HCT116 (cell line): ENCODE measurements at regions not wholly inside any gene's neighbourhood (a gene's known extent, or its start where the extent isn't known, plus 50 kb on each side); places are given as distances from the start of the nearest gene placed in this dataset.

Experiments
- ATAC-seq: fragments of 200-7000 bp; cut with Tn5 transposase; 2 replicates; pipeline ENCODE4 v1.9.1; 2020; ENCODE audit warnings: mild to moderate bottlenecking, moderate library complexity
- BruUV-seq: library from RNA; stranded (reverse); fragments of 400-500 nt; replicated peaks from 2 replicates; lab custom pipeline; 2021; lab: Mats Ljungman, UMichigan
- CTCF ChIA-PET: fragments of 300-600 bp; sonication (Branson Sonifier 250); formaldehyde crosslinking; loops from one replicate; lab custom pipeline; 2021; ENCODE audit warnings: antibody characterized with exemption; lab: Charles Lee
- POLR2A ChIA-PET: fragments of 300-600, 350-600 bp; sonication (Branson Sonifier 250); formaldehyde crosslinking; loops from one replicate; lab custom pipeline; 2021; ENCODE audit warnings: antibody characterized with exemption; lab: Charles Lee
- RAD21 ChIA-PET, 2 experiments: fragments of 300-600 bp; sonication (Branson Sonifier 250); formaldehyde crosslinking; loops; one replicate each; lab custom pipeline; 2023; ENCODE audit warnings: low total read pairs in 2 of 2; ENCODE audit not compliant: uncharacterized antibody in 2 of 2, unreplicated experiment in 2 of 2, low non-redundant PET in 1 of 2; lab: Charles Lee
- DNase-seq: peaks from one replicate; pipeline ENCODE4 v3.0.0-alpha.2; 2010; ENCODE audit warnings: low read depth, low spot score
- H2AFZ ChIP-seq: fragments of 200-600 bp; shearing (Covaris generic), sonication (generic); 2 replicates; pipeline ENCODE4 v1.6.1; 2017; ENCODE audit warnings: low read depth, mixed run types, mixed read lengths, antibody characterized with exemption, low read length; ENCODE audit not compliant: poor library complexity, severe bottlenecking
- H3K27ac ChIP-seq: 2 replicates; pipeline ENCODE4 v1.5.1; 2012; ENCODE audit warnings: low read depth, low read length
- H3K27me3 ChIP-seq: fragments of 200-600 bp; sonication (generic); 2 replicates; pipeline ENCODE4 v1.6.1; 2016; ENCODE audit warnings: mixed run types, low read length, mixed read lengths; ENCODE audit not compliant: insufficient read depth
- H3K36me3 ChIP-seq, 2 experiments: fragments of 200-500 bp in 1 of 2; fragments of 200-600 bp in 1 of 2; sonication (Bioruptor generic) in 1 of 2; sonication (generic) in 1 of 2; 2 replicates each; pipeline versions ENCODE4 v1.5.1 to v1.6.1; 2014 to 2016; ENCODE audit warnings: low read length in 2 of 2, inconsistent platforms in 1 of 2, mixed read lengths in 1 of 2, mixed run types in 1 of 2; ENCODE audit not compliant: insufficient read depth in 2 of 2, control insufficient read depth in 1 of 2
- H3K4me1 ChIP-seq, 2 experiments: fragments of 200-600 bp in 1 of 2; sonication (generic) in 1 of 2; 2 replicates each; pipeline versions ENCODE4 v1.5.1 to v1.6.1; 2012 to 2017; ENCODE audit warnings: low read length in 2 of 2, inconsistent platforms in 1 of 2, mild to moderate bottlenecking in 1 of 2, mixed read lengths in 1 of 2, mixed run types in 1 of 2, moderate library complexity in 1 of 2; ENCODE audit not compliant: insufficient read depth in 2 of 2, control insufficient read depth in 1 of 2
- H3K4me2 ChIP-seq: fragments of 200-600 bp; sonication (generic); 2 replicates; pipeline ENCODE4 v1.6.1; 2017; ENCODE audit warnings: mixed run types, low read length, mixed read lengths
- H3K4me3 ChIP-seq, 2 experiments: fragments of 200-600 bp in 1 of 2; sonication (generic) in 1 of 2; replicated peaks in 1 of 2; 2 replicates each; pipeline ENCODE4 v1.5.1; 2011 to 2016; ENCODE audit warnings: low read length in 2 of 2, control low read depth in 1 of 2, low read depth in 1 of 2, mild to moderate bottlenecking in 1 of 2, mixed read lengths in 1 of 2, mixed run types in 1 of 2
- H3K79me2 ChIP-seq: fragments of 200-600 bp; sonication (generic); 2 replicates; pipeline ENCODE4 v1.6.1; 2017; ENCODE audit warnings: mild to moderate bottlenecking, mixed run types, low read length, moderate library complexity, mixed read lengths; ENCODE audit not compliant: insufficient read depth
- H3K9ac ChIP-seq: fragments of 200-600 bp; sonication (generic); 2 replicates; pipeline ENCODE4 v1.6.1; 2016; ENCODE audit warnings: low read length, mixed read lengths
- H3K9me2 ChIP-seq: fragments of 200-600 bp; sonication (generic), shearing (Covaris generic); 2 replicates; pipeline ENCODE4 v1.6.1; 2017; ENCODE audit warnings: mixed run types, mild to moderate bottlenecking, moderate library complexity; ENCODE audit not compliant: insufficient read depth
- H3K9me3 ChIP-seq, 2 experiments: fragments of 200-500 bp in 1 of 2; fragments of 200-600 bp in 1 of 2; sonication (Bioruptor generic) in 1 of 2; sonication (generic) in 1 of 2; 2 replicates each; pipeline ENCODE4 v1.6.1; 2014 to 2017; ENCODE audit warnings: low read length in 2 of 2, mixed read lengths in 2 of 2, inconsistent platforms in 1 of 2, low read depth in 1 of 2, mild to moderate bottlenecking in 1 of 2, mixed run types in 1 of 2, moderate library complexity in 1 of 2; ENCODE audit not compliant: control insufficient read depth in 1 of 2, insufficient read depth in 1 of 2
- H4K20me1 ChIP-seq: fragments of 200-600 bp; sonication (generic), shearing (Covaris generic); 2 replicates; pipeline ENCODE4 v1.6.1; 2017; ENCODE audit warnings: mixed run types, mild to moderate bottlenecking, moderate library complexity; ENCODE audit not compliant: insufficient read depth
- CTCF ChIP-seq, 3 experiments: fragments of 200-600 bp in 1 of 3; sonication (generic) in 1 of 3; IDR thresholded peaks in 2 of 3; conservative IDR thresholded peaks in 1 of 3; 2 replicates each; pipeline ENCODE4 v1.5.1; 2012 to 2017; ENCODE audit warnings: low read depth in 2 of 3, low read length in 2 of 3, antibody characterized with exemption in 1 of 3, borderline replicate concordance in 1 of 3, control low read depth in 1 of 3, mild to moderate bottlenecking in 1 of 3, mixed read lengths in 1 of 3, mixed run types in 1 of 3, moderate library complexity in 1 of 3; ENCODE audit not compliant: insufficient read depth in 1 of 3
- ELF1 ChIP-seq: IDR thresholded peaks from 2 replicates; pipeline ENCODE4 v1.6.1; 2012; ENCODE audit warnings: low read depth, borderline replicate concordance
- MAX ChIP-seq: IDR thresholded peaks from 2 replicates; pipeline ENCODE4 v1.6.1; 2012
- RAD21 ChIP-seq: IDR thresholded peaks from 2 replicates; pipeline ENCODE4 v1.6.1; 2012; ENCODE audit warnings: low read depth, mild to moderate bottlenecking
- intact Hi-C: fragments of 100-400 bp; cut with micrococcal nuclease; formaldehyde crosslinking; loops from 2 replicates; pipeline ENCODE4 v1.10.0; 2022
- TF ChIP-seq, protein P1 (sequence below): IDR thresholded peaks from 2 replicates; pipeline ENCODE4 v1.6.1; 2012

DNA sequence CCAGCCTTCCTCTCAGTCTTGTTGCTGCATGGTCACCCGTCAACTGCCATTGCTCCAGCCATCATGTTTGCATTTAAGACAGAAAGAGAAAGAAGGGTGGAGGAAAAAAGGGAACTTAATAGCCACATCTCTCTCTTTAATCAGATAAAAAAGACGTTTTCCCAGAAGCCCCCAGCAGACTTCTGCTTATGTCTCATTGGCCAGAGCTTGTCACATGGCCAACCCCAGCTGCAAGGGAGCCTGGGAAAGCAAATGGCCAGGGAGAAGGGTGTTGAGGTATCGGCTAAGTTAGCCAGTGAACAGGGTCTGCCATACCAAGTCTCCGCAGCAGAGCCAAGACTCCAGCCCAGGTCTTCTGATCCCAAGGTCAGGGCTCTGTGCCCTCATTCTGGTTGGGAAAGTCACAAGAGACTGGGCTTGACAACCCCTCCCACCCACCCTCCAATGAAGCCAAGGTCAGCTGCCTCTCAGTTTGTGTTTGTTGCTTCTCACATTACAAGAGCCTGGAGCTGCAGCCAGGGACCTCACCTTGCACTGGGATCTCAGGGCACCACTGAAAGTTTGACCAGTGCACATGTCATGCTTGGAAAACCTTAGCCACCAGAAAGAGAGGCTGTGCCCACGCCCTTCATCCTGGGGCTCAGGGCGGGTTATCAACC, 80.3 kb upstream of the LYZL2 start (continued):
- TF ChIP-seq, protein P1, sequence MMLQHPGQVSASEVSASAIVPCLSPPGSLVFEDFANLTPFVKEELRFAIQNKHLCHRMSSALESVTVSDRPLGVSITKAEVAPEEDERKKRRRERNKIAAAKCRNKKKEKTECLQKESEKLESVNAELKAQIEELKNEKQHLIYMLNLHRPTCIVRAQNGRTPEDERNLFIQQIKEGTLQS: no peak
- TF ChIP-seq MAX (no peak), RAD21 (no peak)

DNA sequence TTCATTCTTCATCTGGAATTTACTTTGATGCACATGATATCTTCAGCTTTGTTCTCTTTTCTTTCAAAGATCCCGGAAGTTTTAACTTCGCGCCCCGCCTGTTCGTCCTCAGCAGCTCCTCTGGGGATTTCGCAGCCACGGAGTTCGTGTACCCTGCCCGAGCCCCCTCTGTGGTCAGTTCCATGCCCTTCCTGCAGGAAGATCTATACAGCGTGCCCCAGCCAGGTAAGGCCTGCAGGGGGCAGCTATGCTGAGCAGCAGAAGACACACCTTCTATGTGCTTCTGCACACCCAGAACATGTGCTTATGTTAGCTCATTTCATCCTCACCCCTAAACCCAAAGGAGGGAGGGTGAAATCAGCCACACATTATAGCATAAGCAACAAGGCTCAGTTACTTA, 79.7 kb upstream of the LYZL2 start:
- TF ChIP-seq CTCF (IDR thresholded peaks at IDR 0.05 in 2 of 3, conservative IDR thresholded peaks at IDR 0.05 in 1 of 3; ENCODE audit: borderline replicate concordance in 1 of 3, insufficient read depth in 1 of 3, low read depth in 2 of 3, low read length in 2 of 3): peak in 2 of 3 experiments; percentile 44 to 45; a peak in 4 of 6 replicates
- TF ChIP-seq ELF1: no peak
- TF ChIP-seq, all 23 proteins: peak for 1
- CTCF ChIA-PET: interaction anchor here (1.3 to 1.4 kb wide), 2 partner anchors 11 to 22 kb away, joined by 4 read pairs; no protein-coding TSS in a partner anchor
- no peak overlapping the region for H3K4me2 ChIP-seq
- no peaks in the 10 kb centered on the region for H3K9me2 ChIP-seq
- ATAC-seq: peak; percentile 83
- no peak overlapping the region for H3K9ac ChIP-seq
- no peaks in the 10 kb centered on the region for H3K36me3 ChIP-seq
- peaks cover 0 to 6% of the 10 kb centered on the region in 2 experiments; a peak in 1 of 4 replicates for H3K9me3 ChIP-seq
- H3K27me3 ChIP-seq: no peaks in the 10 kb centered on the region
- H3K4me3 ChIP-seq: no peak overlapping the region
- no peaks in the 10 kb centered on the region for H3K4me1 ChIP-seq
- H2AFZ ChIP-seq: no peak overlapping the region
- BruUV-seq: no TSS peak
- H3K79me2 ChIP-seq: no peaks in the 10 kb centered on the region
- POLR2A ChIA-PET: no interaction called here
- intact Hi-C loops: no loop called here
- H4K20me1 ChIP-seq: no peaks in the 10 kb centered on the region
- no peak overlapping the region for H3K27ac ChIP-seq
- RAD21 ChIA-PET: no interaction called here
- DNase-seq: no peak
